BJ (cell line): ENCODE measurements at regions not wholly inside any gene's neighbourhood (a gene's known extent, or its start where the extent isn't known, plus 50 kb on each side); places are given as distances from the start of the nearest gene placed in this dataset.
"Not testable (repeated sequence)": the region's sequence is repeated elsewhere in the genome, so short reads cannot be mapped to it uniquely, and the experiment has no call there.

ENCODE experiments used
- CTCF ChIA-PET: fragments of 350-600 bp; formaldehyde crosslinking; extraction: SDS; loops from one replicate; lab custom pipeline; 2021; ENCODE audit warnings: antibody characterized with exemption, inconsistent platforms; lab: Yijun Ruan, JAX
- POLR2A ChIA-PET: fragments of 300-600 bp; sonication (Branson Sonifier 250); formaldehyde crosslinking; extraction: SDS; loops from one replicate; lab custom pipeline; 2021; ENCODE audit warnings: antibody characterized with exemption; lab: Charles Lee
- DNase-seq: peaks from one replicate; pipeline ENCODE4 v3.0.0-alpha.2; 2011; ENCODE audit warnings: low read depth
- H3K27me3 ChIP-seq: 2 replicates; pipeline ENCODE4 v1.6.0; 2011; ENCODE audit warnings: low read length; ENCODE audit not compliant: control insufficient read depth, insufficient read depth
- H3K36me3 ChIP-seq: 2 replicates; pipeline ENCODE4 v1.5.1; 2011; ENCODE audit warnings: low read length; ENCODE audit not compliant: control insufficient read depth, insufficient read depth
- H3K4me3 ChIP-seq: 2 replicates; pipeline ENCODE4 v1.5.1; 2011; ENCODE audit warnings: low read depth, mild to moderate bottlenecking, control low read depth, low read length
- CTCF ChIP-seq: IDR thresholded peaks from 2 replicates; pipeline ENCODE4 v1.5.1; 2011; ENCODE audit warnings: low read depth, mild to moderate bottlenecking, control low read depth, inconsistent platforms, low read length, moderate library complexity; ENCODE audit not compliant: insufficient read depth

- no peaks in the 10 kb centered on the region for H3K27me3 ChIP-seq
- H3K4me3 ChIP-seq: no peak overlapping the region
- H3K36me3 ChIP-seq: no peaks in the 10 kb centered on the region
- TF ChIP-seq CTCF: no peak
- POLR2A ChIA-PET: no interaction called here
- DNase-seq: no peak
- CTCF ChIA-PET: no interaction called here
These were observed 871.7 kb downstream of the DACH1 start for GRCh38 chr13:70995338-70995737.

- Histone ChIP-seq H3K36me3 (no peaks in the 10 kb centered on the region), H3K27me3 (no peaks in the 10 kb centered on the region), H3K4me3 (no peak overlapping the region)
- no peak for TF ChIP-seq CTCF
- POLR2A ChIA-PET: no interaction called here
- DNase-seq: no peak
- CTCF ChIA-PET: no interaction called here
These were observed 872.8 kb downstream of the DACH1 start for GRCh38 chr13:70994191-70994590.

- TF ChIP-seq CTCF: no peak
- CTCF ChIA-PET: no interaction called here
- POLR2A ChIA-PET: no interaction called here
These were observed 878.8 kb upstream of the KLHL1 start for GRCh38 chr13:70987043-70987442.

GRCh38 chr13:70985371-70985770, 877.1 kb upstream of the KLHL1 start:
- no peaks in the 10 kb centered on the region for H3K36me3 ChIP-seq
- no peak overlapping the region for H3K4me3 ChIP-seq
- ChIA-PET POLR2A (no interaction called here), CTCF (no interaction called here)
- DNase-seq: no peak
- no peaks in the 10 kb centered on the region for H3K27me3 ChIP-seq
- no peak for TF ChIP-seq CTCF

More at GRCh38 chr13:70987043-70987442, 878.8 kb upstream of the KLHL1 start:
- DNase-seq: no peak
- Histone ChIP-seq H3K36me3 (no peaks in the 10 kb centered on the region), H3K27me3 (no peaks in the 10 kb centered on the region), H3K4me3 (no peak overlapping the region)

- POLR2A ChIA-PET, CTCF ChIA-PET, H3K27me3 ChIP-seq, H3K36me3 ChIP-seq, H3K4me3 ChIP-seq, DNase-seq: not testable (repeated sequence)
These were observed 873.0 kb upstream of the KLHL1 start for GRCh38 chr13:70981219-70981618.

- no peak for TF ChIP-seq CTCF
- Histone ChIP-seq H3K27me3 (no peaks in the 10 kb centered on the region), H3K36me3 (no peaks in the 10 kb centered on the region), H3K4me3 (no peak overlapping the region)
- CTCF ChIA-PET: no interaction called here
- DNase-seq: no peak
- POLR2A ChIA-PET: no interaction called here
These were observed 861.1 kb upstream of the KLHL1 start for GRCh38 chr13:70969321-70969720.
